ENCODE measurements at regions not wholly inside any gene's neighbourhood (a gene's known extent, or its start where the extent isn't known, plus 50 kb on each side); places are given as distances from the start of the nearest gene placed in this dataset.

GRCh38 chr18:77448046-77448445 lies 198.4 kb downstream of the GALR1 start:
- no peak for DNase-seq

- DNase-seq, result no peak
These were observed 205.4 kb downstream of the GALR1 start for GRCh38 chr18:77455004-77455403.

GRCh38 chr18:77457681-77458080 lies 208.0 kb downstream of the GALR1 start:
- no peak for DNase-seq

DNA sequence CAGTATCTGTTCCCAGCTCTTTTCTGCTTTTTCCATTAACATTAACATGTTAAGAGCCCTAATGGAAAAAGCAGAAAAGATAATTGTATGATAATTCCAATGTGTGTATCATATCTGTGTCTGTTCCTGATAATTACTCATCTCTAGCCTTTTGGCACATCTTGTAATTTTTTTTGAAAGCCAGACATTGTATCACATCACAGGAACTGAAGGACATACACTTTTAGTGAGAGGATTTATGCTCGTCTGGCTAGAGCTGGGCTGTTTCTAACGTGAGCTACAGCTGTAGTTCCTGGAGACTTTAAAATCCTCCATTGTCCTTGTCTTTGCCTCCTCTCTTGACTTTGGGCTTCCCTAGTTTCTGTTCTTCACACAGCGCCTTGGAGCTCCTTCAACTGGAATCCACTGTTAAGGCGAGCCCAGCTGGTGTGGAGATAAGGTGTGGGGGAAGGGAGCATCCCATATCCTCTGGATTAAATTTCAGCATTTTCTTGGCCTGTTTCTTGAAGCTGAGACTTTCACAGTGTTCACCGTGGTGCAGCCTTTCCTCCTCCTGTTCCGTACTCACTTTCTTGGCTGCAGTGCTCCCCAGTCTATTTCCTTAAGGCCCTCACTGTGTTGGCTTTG lies 211.5 kb downstream of the GALR1 start:
- no peak for DNase-seq

DNA sequence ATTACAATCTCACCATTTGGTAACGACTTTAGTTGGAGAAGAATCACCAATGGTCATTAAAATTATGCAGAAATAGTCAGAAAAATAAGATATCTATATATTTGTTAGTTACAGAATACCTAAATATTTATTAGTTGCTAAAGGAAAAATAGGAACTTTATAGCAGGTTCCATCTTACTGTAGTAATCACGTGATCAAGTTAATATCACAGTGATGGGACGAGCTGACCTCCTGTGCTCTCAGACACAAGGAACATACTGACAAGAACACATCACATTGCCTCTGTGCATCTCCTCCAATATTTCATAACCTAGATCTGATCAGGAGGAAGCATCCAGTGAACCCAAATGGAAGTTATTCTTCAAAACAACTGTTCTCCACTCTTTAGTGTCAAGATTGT lies 215.3 kb downstream of the GALR1 start:
- no peak for DNase-seq

- no peak for DNase-seq
These were observed 217.2 kb downstream of the GALR1 start for GRCh38 chr18:77466890-77467289.

DNA sequence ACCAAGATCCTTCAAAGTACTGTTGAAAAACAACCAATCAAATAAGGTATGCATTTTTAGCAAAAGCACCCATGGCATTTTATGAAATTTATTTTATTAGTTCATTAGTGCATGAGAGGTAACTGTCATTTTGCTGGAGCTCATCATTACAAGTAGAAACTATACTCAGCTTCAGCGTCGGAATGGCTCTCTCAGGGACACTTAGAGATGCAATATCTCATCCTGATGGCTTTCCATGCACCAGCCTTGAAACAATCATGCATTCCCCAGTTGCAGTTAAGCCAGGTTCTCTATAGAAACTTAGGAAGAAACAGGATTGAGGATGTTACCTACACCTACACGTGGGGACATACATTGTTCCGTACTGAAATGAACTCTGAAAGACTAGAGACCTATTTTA lies 219.5 kb downstream of the GALR1 start:
- DNase-seq, result no peak

DNA sequence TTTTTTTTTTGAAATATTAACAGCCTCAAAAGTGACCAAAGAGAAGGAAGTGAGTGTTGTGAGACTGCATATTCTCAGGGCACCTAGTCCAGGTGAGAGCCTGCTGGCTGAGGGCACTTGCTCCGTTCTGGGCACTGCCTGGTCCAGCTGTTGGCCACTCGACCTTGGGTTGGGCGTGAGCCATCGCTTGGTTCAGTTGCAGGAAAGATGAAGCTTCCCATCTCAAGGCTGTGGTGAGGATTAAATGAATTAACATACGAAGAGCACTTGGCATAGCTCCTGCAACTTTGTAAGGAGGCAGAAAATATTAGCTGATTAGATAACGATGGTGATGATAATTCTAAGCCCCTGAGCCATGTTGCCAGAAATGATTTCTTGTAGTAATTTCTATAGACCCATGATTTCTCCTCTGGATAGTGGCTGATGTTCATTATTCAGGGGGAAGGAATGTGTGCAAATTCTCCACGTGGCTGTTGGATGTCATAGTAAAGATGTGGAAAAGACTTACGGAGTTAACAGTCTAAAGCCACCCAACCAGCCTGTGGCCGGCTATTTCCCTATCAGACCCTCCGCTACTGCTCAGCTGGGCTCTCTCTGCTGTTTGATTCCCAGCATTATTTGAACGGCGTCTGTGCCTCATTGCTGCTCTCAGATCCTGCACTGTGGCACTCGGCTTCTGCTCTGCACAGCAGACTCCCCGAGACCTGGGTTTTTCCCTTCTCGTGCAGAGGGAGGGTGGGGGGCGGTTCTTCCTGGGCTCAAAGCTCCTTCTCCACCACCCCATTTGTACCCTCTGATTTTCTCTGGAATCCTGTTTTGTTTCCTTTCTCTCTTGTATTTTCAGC lies 221.1 kb downstream of the GALR1 start:
- DNase-seq, result no peak

DNA sequence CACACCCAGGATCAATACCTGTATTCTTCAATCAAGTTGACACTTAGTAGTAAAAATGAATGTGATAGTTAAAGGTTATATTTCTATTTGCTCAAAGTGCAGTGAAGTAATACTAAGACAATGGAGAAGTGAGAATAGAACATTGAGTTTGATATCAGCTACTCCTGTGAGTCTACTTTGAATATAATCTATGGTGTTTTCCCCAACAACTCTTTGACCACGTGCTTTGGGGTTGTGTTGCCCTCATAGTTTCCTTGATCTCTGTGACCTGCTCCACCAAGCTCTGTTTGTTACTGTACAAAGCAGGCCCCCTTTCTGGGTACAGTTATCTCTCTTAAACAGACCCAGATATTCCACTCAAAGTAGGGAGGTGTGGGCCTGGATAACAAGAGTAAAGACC lies 222.9 kb downstream of the GALR1 start:
- no peak for DNase-seq

GRCh38 chr18:77478646-77479442 lies 229.2 kb downstream of the GALR1 start:
- no peak for DNase-seq

DNA sequence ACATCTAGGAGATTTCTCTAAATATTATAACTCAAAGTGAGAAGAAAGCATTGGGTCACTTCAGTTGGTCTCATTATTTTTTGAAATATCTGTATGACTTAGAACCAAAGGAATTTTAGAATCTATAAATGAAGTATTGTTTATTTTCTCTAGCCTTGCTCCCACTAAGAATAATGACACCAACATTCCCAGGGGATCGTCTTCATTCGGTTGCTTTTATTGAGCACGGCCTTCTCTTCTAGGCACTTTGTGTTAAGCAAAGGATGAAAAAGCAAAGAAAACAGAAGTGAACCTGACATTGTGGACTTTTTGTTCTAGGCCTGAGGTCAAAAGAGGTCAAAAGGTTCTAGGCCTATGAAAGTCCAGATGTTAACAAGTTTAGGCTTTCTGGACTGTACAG lies 231.9 kb downstream of the GALR1 start:
- DNase-seq, result no peak

- no peak for DNase-seq
These were observed 232.8 kb downstream of the GALR1 start for GRCh38 chr18:77482190-77483085.

DNA sequence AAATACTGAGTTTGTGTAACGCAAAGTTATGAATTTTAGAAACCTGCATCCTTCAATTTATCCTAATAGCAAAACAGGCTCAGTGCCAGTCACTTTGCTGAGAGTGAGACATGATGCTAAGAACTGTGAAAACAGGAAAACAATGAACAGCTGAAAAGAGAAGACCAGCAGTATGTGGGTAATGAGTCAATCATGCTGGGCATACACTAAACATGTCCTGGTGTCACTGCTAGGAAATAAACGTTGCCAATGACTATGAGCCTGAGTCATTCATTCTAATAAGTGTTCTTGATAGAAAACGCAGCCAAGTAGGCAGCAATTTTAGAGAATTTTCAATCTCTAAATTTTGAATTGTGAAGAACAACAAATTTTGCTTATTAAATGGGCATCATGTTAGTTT lies 237.3 kb downstream of the GALR1 start:
- no peak for DNase-seq

GRCh38 chr18:77487951-77488740 lies 238.5 kb downstream of the GALR1 start:
- DNase-seq, result no peak

DNA sequence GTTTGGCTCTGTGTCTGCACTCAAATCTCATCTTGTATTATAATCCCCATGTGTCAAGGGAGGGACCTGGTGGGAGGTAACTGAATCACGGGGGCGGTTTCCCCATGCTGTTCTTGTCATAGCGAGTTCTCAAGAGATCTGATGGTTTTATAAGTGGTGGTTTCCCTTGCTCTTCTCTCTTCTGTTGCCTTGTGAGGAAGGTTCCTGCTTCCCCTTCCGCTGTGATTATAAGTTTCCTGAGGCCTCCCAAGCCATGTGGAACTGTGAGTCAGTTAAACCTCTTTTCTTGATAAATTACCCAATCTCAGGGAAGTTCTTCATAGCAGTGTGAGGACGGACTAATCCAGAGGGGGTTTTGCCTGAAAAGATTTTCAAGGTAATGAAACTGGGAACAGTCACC lies 245.4 kb downstream of the GALR1 start:
- DNase-seq, result no peak

- DNase-seq, result no peak
These were observed 246.5 kb downstream of the GALR1 start for GRCh38 chr18:77495982-77496690.

GRCh38 chr18:77501266-77501665 lies 251.6 kb downstream of the GALR1 start:
- DNase-seq, result no peak

DNA sequence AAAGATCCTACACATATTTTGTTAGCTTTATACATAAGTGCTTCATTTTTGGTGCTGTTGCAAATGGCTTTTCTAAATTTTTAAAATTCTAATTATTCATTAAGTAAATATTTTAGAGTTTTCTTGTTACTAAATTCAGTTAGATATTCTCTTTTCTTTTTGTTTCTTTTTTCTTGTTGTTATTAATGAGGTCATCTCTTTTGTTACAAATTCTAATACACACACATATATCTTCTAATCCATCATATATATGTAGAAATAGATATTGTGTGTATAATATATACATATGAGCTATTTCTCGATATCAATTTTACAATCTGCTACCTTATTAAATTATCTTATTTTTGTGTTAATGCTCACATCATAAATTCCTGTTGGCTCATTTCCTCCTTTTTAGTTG lies 255.9 kb downstream of the GALR1 start:
- DNase-seq, result no peak

DNA sequence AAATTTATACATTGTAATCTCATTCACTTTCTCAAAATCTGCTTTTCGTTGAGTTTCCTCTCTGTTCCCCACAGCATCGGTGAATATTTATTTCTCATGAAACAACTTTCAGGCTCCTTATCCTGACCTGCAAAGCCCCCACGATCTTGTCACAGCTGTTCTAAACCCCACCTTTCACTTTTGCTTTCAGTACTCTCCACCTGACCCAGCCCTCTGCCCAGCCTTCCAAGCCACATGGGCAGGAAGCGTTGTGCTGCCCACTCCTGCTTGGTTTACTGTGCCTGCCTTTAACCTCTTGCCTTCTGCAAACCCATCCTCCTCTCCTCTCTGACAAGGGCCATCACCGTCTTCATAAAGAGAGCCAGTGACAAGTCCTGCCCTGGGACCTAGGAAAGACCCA lies 262.5 kb downstream of the GALR1 start:
- no peak for DNase-seq

- no peak for DNase-seq
These were observed 268.3 kb downstream of the GALR1 start for GRCh38 chr18:77517901-77518300.

DNA sequence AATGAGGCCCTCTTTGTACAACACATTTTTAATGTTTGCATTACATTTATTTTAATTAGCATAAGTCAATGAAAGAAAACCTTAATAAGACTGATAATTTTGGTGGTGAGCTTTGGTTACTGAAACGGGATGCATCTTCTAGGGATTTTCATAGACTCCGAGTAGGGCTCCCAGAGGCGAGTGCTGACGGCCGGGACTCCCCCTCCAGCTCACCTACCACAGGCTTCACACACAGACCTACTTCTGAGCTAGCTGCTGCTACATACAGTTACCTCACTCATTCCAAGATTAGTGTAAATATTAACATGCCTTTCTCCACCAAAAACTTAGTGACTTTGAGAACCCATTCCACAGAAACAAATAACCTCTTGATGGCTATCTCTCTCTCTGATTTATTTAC lies 271.1 kb downstream of the GALR1 start:
- DNase-seq, result no peak

All from stimulated activated CD4-positive, alpha-beta T cell treated with anti-CD3 and anti-CD28 coated beads, Interleukin-4, amount 100 ng/mL, for 1 hour (primary cell).